Small intestine (tissue), 7 donors: ENCODE measurements at regions not wholly inside any gene's neighbourhood (a gene's known extent, or its start where the extent isn't known, plus 50 kb on each side); places are given as distances from the start of the nearest gene placed in this dataset.
"Not testable (repeated sequence)": the region's sequence is repeated elsewhere in the genome, so short reads cannot be mapped to it uniquely, and the experiment has no call there.

Experiments used
- DNase-seq, 2 donors: peaks; one replicate each; pipeline versions ENCODE4 v3.0.0 to v3.0.0-alpha.2; 2013
- FAIRE-seq: peaks from 2 replicates; lab custom pipeline; 2012; peaks lifted over from hg19 to GRCh38; lab: Jason Lieb, UNC
- H3K27ac ChIP-seq, 3 donors: one replicate each; pipeline ENCODE4 v1.5.1; 2013; ENCODE audit warnings: low read length in 2 of 3, mild to moderate bottlenecking in 2 of 3, control low read depth in 1 of 3, inconsistent platforms in 1 of 3, low read depth in 1 of 3, moderate library complexity in 1 of 3
- H3K27me3 ChIP-seq, 3 donors: one replicate each; pipeline ENCODE4 v1.6.1; 2013; ENCODE audit warnings: low read length in 3 of 3, inconsistent platforms in 1 of 3; ENCODE audit not compliant: control insufficient read depth in 3 of 3, insufficient read depth in 3 of 3
- H3K36me3 ChIP-seq, 3 donors: one replicate each; pipeline ENCODE4 v1.6.1; 2013; ENCODE audit warnings: low read length in 3 of 3, inconsistent platforms in 1 of 3, low read depth in 1 of 3, mild to moderate bottlenecking in 1 of 3, moderate library complexity in 1 of 3; ENCODE audit not compliant: control insufficient read depth in 3 of 3, insufficient read depth in 2 of 3
- H3K4me1 ChIP-seq, 3 donors: one replicate each; pipeline ENCODE4 v1.6.1; 2013; ENCODE audit warnings: low read length in 2 of 3, inconsistent platforms in 1 of 3, low read depth in 1 of 3, mild to moderate bottlenecking in 1 of 3, moderate library complexity in 1 of 3; ENCODE audit not compliant: control insufficient read depth in 3 of 3, insufficient read depth in 2 of 3
- H3K4me3 ChIP-seq, 3 donors: one replicate each; pipeline ENCODE4 v1.5.1; 2013; ENCODE audit warnings: low read length in 3 of 3, control low read depth in 1 of 3, inconsistent platforms in 1 of 3, low read depth in 1 of 3, mild to moderate bottlenecking in 1 of 3, moderate library complexity in 1 of 3
- H3K9me3 ChIP-seq, 2 donors: one replicate each; pipeline ENCODE4 v1.6.1; 2013; ENCODE audit warnings: low read depth in 1 of 2, low read length in 1 of 2; ENCODE audit not compliant: control insufficient read depth in 2 of 2, insufficient read depth in 1 of 2
- WGBS, 3 donors: extraction: QIAGEN DNeasy Blood & Tissue Kit; methylation state at CpG; one replicate each; pipeline ENCODE4 v1.1.7; 2013; 5-methylcytosine and 5-hydroxymethylcytosine counted together
- donor health status: healthy with polysubstance abuse.
- donor health status: control.
- donor health status: control.
- donor health status: Bipolar disorder and iron deficiency.
- donor health status: healthy.

GRCh38 chr5:106780355-106780754, 890.4 kb downstream of the EFNA5 start:
- WGBS, 3 donors = 70 to 90% (median 72%) methylated on average over 2 of the region's 2 CpGs
- no peak overlapping the region for H3K27ac ChIP-seq
- no peaks in the 10 kb centered on the region for H3K9me3 ChIP-seq
- H3K27me3 ChIP-seq = no peaks in the 10 kb centered on the region
- FAIRE-seq (no peak), DNase-seq (no peak)
- H3K4me3 ChIP-seq = no peak overlapping the region
- no peaks in the 10 kb centered on the region for H3K36me3 ChIP-seq
- H3K4me1 ChIP-seq = no peaks in the 10 kb centered on the region

- not testable (repeated sequence) for H3K27me3 ChIP-seq, H3K27ac ChIP-seq, FAIRE-seq, H3K9me3 ChIP-seq, DNase-seq, H3K4me1 ChIP-seq, H3K36me3 ChIP-seq, H3K4me3 ChIP-seq
- 74 to 81% (median 81%) methylated on average over 6 of the region's 6 CpGs for WGBS, 3 donors
Observed at GRCh38 chr5:106776515-106776914, 894.2 kb downstream of the EFNA5 start.

- H3K36me3 ChIP-seq = no peaks in the 10 kb centered on the region
- 55 to 76% (median 56%) methylated on average over 4 of the region's 4 CpGs for WGBS, 3 donors
Observed at GRCh38 chr5:106768392-106768791, 902.3 kb downstream of the EFNA5 start.

GRCh38 chr5:106766916-106767315, 903.8 kb downstream of the EFNA5 start:
- Histone ChIP-seq H3K4me1 (no peaks in the 10 kb centered on the region), H3K9me3 (no peaks in the 10 kb centered on the region), H3K27me3 (no peaks in the 10 kb centered on the region), H3K4me3 (no peak overlapping the region), H3K36me3 (no peaks in the 10 kb centered on the region), H3K27ac (no peak overlapping the region)
- no peak for FAIRE-seq
- no peak for DNase-seq
- WGBS, 3 donors = 88 to 96% (median 88%) methylated on average over 2 of the region's 2 CpGs

More at GRCh38 chr5:106768392-106768791, 902.3 kb downstream of the EFNA5 start:
- no peak overlapping the region for H3K4me3 ChIP-seq
- H3K9me3 ChIP-seq = no peaks in the 10 kb centered on the region
- DNase-seq (no peak), FAIRE-seq (no peak)
- H3K4me1 ChIP-seq = no peaks in the 10 kb centered on the region
- no peaks in the 10 kb centered on the region for H3K27me3 ChIP-seq
- no peak overlapping the region for H3K27ac ChIP-seq

GRCh38 chr5:106759581-106759980, 911.2 kb downstream of the EFNA5 start:
- Histone ChIP-seq H3K4me3 (no peak overlapping the region), H3K9me3 (no peaks in the 10 kb centered on the region), H3K4me1 (no peaks in the 10 kb centered on the region), H3K27ac (no peak overlapping the region), H3K36me3 (no peaks in the 10 kb centered on the region), H3K27me3 (no peaks in the 10 kb centered on the region)
- FAIRE-seq (no peak), DNase-seq (peak in 1 of 2 donors; percentile 5)
- 49 to 62% (median 54%) methylated on average over 3 of the region's 3 CpGs for WGBS, 3 donors

GRCh38 chr5:106759152-106759551, 911.6 kb downstream of the EFNA5 start:
- Histone ChIP-seq H3K4me1 (no peaks in the 10 kb centered on the region), H3K9me3 (no peaks in the 10 kb centered on the region), H3K27ac (no peak overlapping the region), H3K27me3 (no peaks in the 10 kb centered on the region), H3K36me3 (no peaks in the 10 kb centered on the region), H3K4me3 (no peak overlapping the region)
- WGBS, 3 donors = 65 to 71% (median 65%) methylated on average over 1 of the region's 1 CpG
- no peak for FAIRE-seq
- DNase-seq = no peak

GRCh38 chr5:106757672-106758071, 913.1 kb downstream of the EFNA5 start:
- DNase-seq (no peak), FAIRE-seq (no peak)
- WGBS, 3 donors = 58 to 70% (median 68%) methylated on average over 3 of the region's 3 CpGs
- Histone ChIP-seq H3K36me3 (no peaks in the 10 kb centered on the region), H3K27me3 (no peaks in the 10 kb centered on the region), H3K4me3 (no peak overlapping the region), H3K4me1 (no peaks in the 10 kb centered on the region), H3K9me3 (no peaks in the 10 kb centered on the region), H3K27ac (no peak overlapping the region)

GRCh38 chr5:106755789-106756188, 914.9 kb downstream of the EFNA5 start:
- H3K9me3 ChIP-seq = no peaks in the 10 kb centered on the region
- DNase-seq (no peak), FAIRE-seq (no peak)
- no peak overlapping the region for H3K4me3 ChIP-seq
- no peaks in the 10 kb centered on the region for H3K27me3 ChIP-seq
- H3K4me1 ChIP-seq = no peaks in the 10 kb centered on the region
- no peak overlapping the region for H3K27ac ChIP-seq
- no peaks in the 10 kb centered on the region for H3K36me3 ChIP-seq
- 45 to 77% (median 71%) methylated on average over 4 of the region's 4 CpGs for WGBS, 3 donors

- H3K27me3 ChIP-seq = no peaks in the 10 kb centered on the region
- WGBS, 3 donors = 18 to 25% (median 22%) methylated on average over 2 of the region's 2 CpGs
- no peaks in the 10 kb centered on the region for H3K36me3 ChIP-seq
- H3K27ac ChIP-seq = no peak overlapping the region
- H3K4me3 ChIP-seq = no peak overlapping the region
- no peaks in the 10 kb centered on the region for H3K4me1 ChIP-seq
- DNase-seq = no peak
- no peak for FAIRE-seq
- no peaks in the 10 kb centered on the region for H3K9me3 ChIP-seq
Observed at GRCh38 chr5:106755066-106755465, 915.7 kb downstream of the EFNA5 start.
